Testis (tissue), 2 donors: ENCODE measurements at regions not wholly inside any gene's neighbourhood (a gene's known extent, or its start where the extent isn't known, plus 50 kb on each side); places are given as distances from the start of the nearest gene placed in this dataset.

Experiments used
- POLR2A ChIP-seq: fragments of 450-650 bp; IDR thresholded peaks from one replicate; pipeline ENCODE4 v1.6.1; 2017; ENCODE audit warnings: antibody characterized with exemption, mild to moderate bottlenecking, moderate library complexity
- TF ChIP-seq, protein P1 (sequence below), 3 experiments: fragments of 450-650 bp in 2 of 3; fragments of 200-600 bp in 1 of 3; sonication (generic) in 1 of 3; IDR thresholded peaks; one replicate each; pipeline ENCODE4 v1.5.1; 2016 to 2019; ENCODE audit warnings: antibody characterized with exemption in 3 of 3, mild to moderate bottlenecking in 2 of 3, moderate library complexity in 1 of 3

DNA sequence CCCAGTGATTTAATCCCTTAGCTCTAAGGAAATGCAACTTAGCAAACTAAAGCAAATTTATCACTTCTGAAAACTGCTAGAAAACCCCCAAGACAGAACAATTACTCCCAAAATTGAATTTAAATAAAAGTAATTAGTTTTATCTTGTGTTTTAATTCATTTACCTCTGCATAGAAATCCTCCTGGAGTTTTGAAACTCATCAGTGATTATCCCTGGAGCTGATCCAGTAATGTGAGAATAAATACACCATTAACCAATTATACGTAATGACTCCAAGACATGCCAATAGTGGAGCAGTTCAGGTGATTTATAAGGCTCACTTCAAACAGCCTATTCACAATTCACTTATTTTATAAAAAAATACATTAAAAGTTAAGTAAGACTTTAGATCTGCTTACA is 855.3 kb upstream of the FLRT2 start:
- no peak for TF ChIP-seq POLR2A
- TF ChIP-seq, protein P1, sequence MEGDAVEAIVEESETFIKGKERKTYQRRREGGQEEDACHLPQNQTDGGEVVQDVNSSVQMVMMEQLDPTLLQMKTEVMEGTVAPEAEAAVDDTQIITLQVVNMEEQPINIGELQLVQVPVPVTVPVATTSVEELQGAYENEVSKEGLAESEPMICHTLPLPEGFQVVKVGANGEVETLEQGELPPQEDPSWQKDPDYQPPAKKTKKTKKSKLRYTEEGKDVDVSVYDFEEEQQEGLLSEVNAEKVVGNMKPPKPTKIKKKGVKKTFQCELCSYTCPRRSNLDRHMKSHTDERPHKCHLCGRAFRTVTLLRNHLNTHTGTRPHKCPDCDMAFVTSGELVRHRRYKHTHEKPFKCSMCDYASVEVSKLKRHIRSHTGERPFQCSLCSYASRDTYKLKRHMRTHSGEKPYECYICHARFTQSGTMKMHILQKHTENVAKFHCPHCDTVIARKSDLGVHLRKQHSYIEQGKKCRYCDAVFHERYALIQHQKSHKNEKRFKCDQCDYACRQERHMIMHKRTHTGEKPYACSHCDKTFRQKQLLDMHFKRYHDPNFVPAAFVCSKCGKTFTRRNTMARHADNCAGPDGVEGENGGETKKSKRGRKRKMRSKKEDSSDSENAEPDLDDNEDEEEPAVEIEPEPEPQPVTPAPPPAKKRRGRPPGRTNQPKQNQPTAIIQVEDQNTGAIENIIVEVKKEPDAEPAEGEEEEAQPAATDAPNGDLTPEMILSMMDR (IDR thresholded peaks at IDR 0.05): no peak
